Activated CD4-positive, alpha-beta memory T cell treated with anti-CD3 and anti-CD28 coated beads for 36 hours (primary cell): ENCODE measurements at regions not wholly inside any gene's neighbourhood (a gene's known extent, or its start where the extent isn't known, plus 50 kb on each side); places are given as distances from the start of the nearest gene placed in this dataset.
"Not testable (repeated sequence)": the region's sequence is repeated elsewhere in the genome, so short reads cannot be mapped to it uniquely, and the experiment has no call there.

Source experiments
- CTCF ChIA-PET: fragments of 350-600 bp; sonication (Branson Sonifier 250); formaldehyde crosslinking; loops from one replicate; lab custom pipeline; 2021; ENCODE audit warnings: antibody characterized with exemption, inconsistent platforms; lab: Charles Lee
- POLR2A ChIA-PET: fragments of 350-600 bp; sonication (Branson Sonifier 250); formaldehyde crosslinking; loops from one replicate; lab custom pipeline; 2021; ENCODE audit warnings: antibody characterized with exemption; lab: Charles Lee
- DNase-seq: peaks from one replicate; pipeline ENCODE4 v3.0.0-alpha.2; 2020
- H3K27ac Mint-ChIP-seq: one replicate; pipeline ENCODE4 v1.8.0; 2021; ENCODE audit warnings: mixed read lengths
- H3K27me3 Mint-ChIP-seq: one replicate; pipeline ENCODE4 v1.8.0; 2021; ENCODE audit warnings: mixed read lengths
- H3K36me3 Mint-ChIP-seq: one replicate; pipeline ENCODE4 v1.8.0; 2021; ENCODE audit warnings: mixed read lengths
- H3K4me1 Mint-ChIP-seq: one replicate; pipeline ENCODE4 v1.8.0; 2021; ENCODE audit warnings: low read depth, mixed read lengths
- H3K4me3 Mint-ChIP-seq: one replicate; pipeline ENCODE4 v1.8.0; 2021; ENCODE audit warnings: mild to moderate bottlenecking, mixed read lengths
- H3K9me3 Mint-ChIP-seq: one replicate; pipeline ENCODE4 v1.8.0; 2021; ENCODE audit warnings: mixed read lengths
- intact Hi-C: fragments of 100-400 bp; cut with micrococcal nuclease; formaldehyde crosslinking; loops from one replicate; pipeline ENCODE4 v1.15.1; 2023

GRCh38 chr6:121686611-121687023 is 251.2 kb downstream of the GJA1 start:
- H3K27me3 Mint-ChIP-seq = no peaks in the 10 kb centered on the region
- no peaks in the 10 kb centered on the region for H3K9me3 Mint-ChIP-seq
- H3K36me3 Mint-ChIP-seq = no peaks in the 10 kb centered on the region
- POLR2A ChIA-PET = no interaction called here
- DNase-seq = no peak
- no peaks in the 10 kb centered on the region for H3K4me1 Mint-ChIP-seq
- CTCF ChIA-PET = no interaction called here
- H3K27ac Mint-ChIP-seq = no peak overlapping the region
- intact Hi-C loops = no loop called here
- no peak overlapping the region for H3K4me3 Mint-ChIP-seq

- no peak overlapping the region for H3K4me3 Mint-ChIP-seq
Observed at GRCh38 chr6:121688974-121689373, 253.5 kb downstream of the GJA1 start.

GRCh38 chr6:121691126-121691551 is 255.7 kb downstream of the GJA1 start:
- intact Hi-C loops = no loop called here
- ChIA-PET CTCF (no interaction called here), POLR2A (no interaction called here)
- Mint-ChIP-seq H3K4me1 (no peaks in the 10 kb centered on the region), H3K27ac (no peak overlapping the region), H3K9me3 (no peaks in the 10 kb centered on the region), H3K4me3 (no peak overlapping the region), H3K27me3 (no peaks in the 10 kb centered on the region), H3K36me3 (no peaks in the 10 kb centered on the region)
- no peak for DNase-seq

More at GRCh38 chr6:121688974-121689373, 253.5 kb downstream of the GJA1 start:
- intact Hi-C loops = no loop called here
- H3K36me3 Mint-ChIP-seq = no peaks in the 10 kb centered on the region
- no peaks in the 10 kb centered on the region for H3K4me1 Mint-ChIP-seq
- H3K9me3 Mint-ChIP-seq = no peaks in the 10 kb centered on the region
- H3K27me3 Mint-ChIP-seq = no peaks in the 10 kb centered on the region
- H3K27ac Mint-ChIP-seq = no peak overlapping the region
- POLR2A ChIA-PET = no interaction called here
- DNase-seq = no peak
- CTCF ChIA-PET = no interaction called here

- intact Hi-C loops = no loop called here
- no peaks in the 10 kb centered on the region for H3K9me3 Mint-ChIP-seq
- peaks cover 1% of the 10 kb centered on the region for H3K27me3 Mint-ChIP-seq
- CTCF ChIA-PET = no interaction called here
- H3K36me3 Mint-ChIP-seq = no peaks in the 10 kb centered on the region
- H3K27ac Mint-ChIP-seq = no peak overlapping the region
- H3K4me3 Mint-ChIP-seq = no peak overlapping the region
- DNase-seq = no peak
- POLR2A ChIA-PET = no interaction called here
- no peaks in the 10 kb centered on the region for H3K4me1 Mint-ChIP-seq
Observed at GRCh38 chr6:121694389-121694788, 258.9 kb downstream of the GJA1 start.

- POLR2A ChIA-PET = no interaction called here
- intact Hi-C loops = no loop called here
Observed at GRCh38 chr6:121694801-121695251, 259.4 kb downstream of the GJA1 start.

GRCh38 chr6:121695329-121695728 is 259.9 kb downstream of the GJA1 start:
- Mint-ChIP-seq H3K9me3 (peaks cover 2% of the 10 kb centered on the region), H3K27me3 (peaks cover 1% of the 10 kb centered on the region), H3K27ac (no peak overlapping the region), H3K36me3 (no peaks in the 10 kb centered on the region), H3K4me1 (no peaks in the 10 kb centered on the region), H3K4me3 (no peak overlapping the region)
- ChIA-PET CTCF (no interaction called here), POLR2A (no interaction called here)
- intact Hi-C loops = no loop called here
- no peak for DNase-seq

More at GRCh38 chr6:121694801-121695251, 259.4 kb downstream of the GJA1 start:
- Mint-ChIP-seq H3K36me3 (no peaks in the 10 kb centered on the region), H3K27ac (no peak overlapping the region), H3K27me3 (peaks cover 1% of the 10 kb centered on the region), H3K4me1 (no peaks in the 10 kb centered on the region), H3K9me3 (peaks cover 2% of the 10 kb centered on the region), H3K4me3 (no peak overlapping the region)
- no peak for DNase-seq
- CTCF ChIA-PET = no interaction called here

- Mint-ChIP-seq H3K36me3 (no peaks in the 10 kb centered on the region), H3K27ac (no peak overlapping the region), H3K9me3 (peaks cover 5% of the 10 kb centered on the region), H3K27me3 (peaks cover 1% of the 10 kb centered on the region), H3K4me3 (no peak overlapping the region), H3K4me1 (no peaks in the 10 kb centered on the region)
- POLR2A ChIA-PET = no interaction called here
- no peak for DNase-seq
- intact Hi-C loops = no loop called here
- CTCF ChIA-PET = no interaction called here
Observed at GRCh38 chr6:121697921-121698320, 262.5 kb downstream of the GJA1 start.

GRCh38 chr6:121698617-121699016 is 263.2 kb downstream of the GJA1 start:
- Mint-ChIP-seq H3K4me3 (no peak overlapping the region), H3K4me1 (no peaks in the 10 kb centered on the region), H3K9me3 (peaks cover 6% of the 10 kb centered on the region), H3K27ac (no peak overlapping the region), H3K27me3 (peaks cover 1% of the 10 kb centered on the region), H3K36me3 (no peaks in the 10 kb centered on the region)
- no peak for DNase-seq
- ChIA-PET POLR2A (no interaction called here), CTCF (no interaction called here)
- intact Hi-C loops = loop anchor here (1.0 kb wide), 1 partner anchor 45 kb away; no protein-coding TSS in a partner anchor

GRCh38 chr6:121703129-121703528 is 267.7 kb downstream of the GJA1 start:
- H3K4me1 Mint-ChIP-seq, CTCF ChIA-PET, H3K27me3 Mint-ChIP-seq, H3K4me3 Mint-ChIP-seq, H3K27ac Mint-ChIP-seq, DNase-seq, POLR2A ChIA-PET, H3K36me3 Mint-ChIP-seq, intact Hi-C loops: not testable (repeated sequence)
- peaks cover 12% of the 10 kb centered on the region for H3K9me3 Mint-ChIP-seq

GRCh38 chr6:121711472-121711871 is 276.0 kb downstream of the GJA1 start:
- ChIA-PET POLR2A (no interaction called here), CTCF (no interaction called here)
- no peaks in the 10 kb centered on the region for H3K27me3 Mint-ChIP-seq
- H3K36me3 Mint-ChIP-seq = no peaks in the 10 kb centered on the region
- no peak overlapping the region for H3K27ac Mint-ChIP-seq
- no peak for DNase-seq
- H3K4me1 Mint-ChIP-seq = no peaks in the 10 kb centered on the region
- no peak overlapping the region for H3K4me3 Mint-ChIP-seq
- intact Hi-C loops = no loop called here
- peaks cover 5% of the 10 kb centered on the region for H3K9me3 Mint-ChIP-seq

- H3K9me3 Mint-ChIP-seq = peaks cover 4% of the 10 kb centered on the region
- intact Hi-C loops = no loop called here
- ChIA-PET CTCF (no interaction called here), POLR2A (no interaction called here)
- H3K4me3 Mint-ChIP-seq = no peak overlapping the region
- no peaks in the 10 kb centered on the region for H3K4me1 Mint-ChIP-seq
- H3K36me3 Mint-ChIP-seq = no peaks in the 10 kb centered on the region
- no peaks in the 10 kb centered on the region for H3K27me3 Mint-ChIP-seq
- DNase-seq = no peak
- no peak overlapping the region for H3K27ac Mint-ChIP-seq
Observed at GRCh38 chr6:121717686-121718085, 282.2 kb downstream of the GJA1 start.

GRCh38 chr6:121720867-121721266 is 285.4 kb downstream of the GJA1 start:
- H3K4me1 Mint-ChIP-seq, POLR2A ChIA-PET: not testable (repeated sequence)

GRCh38 chr6:121723623-121724022 is 288.2 kb downstream of the GJA1 start:
- no peaks in the 10 kb centered on the region for H3K27me3 Mint-ChIP-seq
- ChIA-PET CTCF (no interaction called here), POLR2A (no interaction called here)
- H3K36me3 Mint-ChIP-seq = no peaks in the 10 kb centered on the region
- no peaks in the 10 kb centered on the region for H3K4me1 Mint-ChIP-seq
- H3K9me3 Mint-ChIP-seq = peaks cover 4% of the 10 kb centered on the region
- H3K27ac Mint-ChIP-seq = no peak overlapping the region
- no peak for DNase-seq
- intact Hi-C loops = no loop called here
- H3K4me3 Mint-ChIP-seq = no peak overlapping the region

More at GRCh38 chr6:121720867-121721266, 285.4 kb downstream of the GJA1 start:
- H3K36me3 Mint-ChIP-seq, H3K4me3 Mint-ChIP-seq, H3K9me3 Mint-ChIP-seq, H3K27ac Mint-ChIP-seq, DNase-seq, intact Hi-C loops, CTCF ChIA-PET, H3K27me3 Mint-ChIP-seq: not testable (repeated sequence)
